DND-41 (cell line): ENCODE measurements at regions not wholly inside any gene's neighbourhood (a gene's known extent, or its start where the extent isn't known, plus 50 kb on each side); places are given as distances from the start of the nearest gene placed in this dataset.

ENCODE experiments used
- EZH2 ChIP-seq: IDR thresholded peaks from 3 replicates; pipeline ENCODE4 v1.6.1; 2012; ENCODE audit warnings: borderline replicate concordance, low read depth, mild to moderate bottlenecking, moderate library complexity, low read length, inconsistent platforms; ENCODE audit not compliant: severe bottlenecking
- TF ChIP-seq, protein P1 (sequence below): IDR thresholded peaks from 2 replicates; pipeline ENCODE4 v1.5.1; 2012; ENCODE audit warnings: borderline replicate concordance, low read length, moderate library complexity, mild to moderate bottlenecking; ENCODE audit not compliant: poor library complexity, severe bottlenecking; ENCODE audit errors: extremely low read depth

DNA sequence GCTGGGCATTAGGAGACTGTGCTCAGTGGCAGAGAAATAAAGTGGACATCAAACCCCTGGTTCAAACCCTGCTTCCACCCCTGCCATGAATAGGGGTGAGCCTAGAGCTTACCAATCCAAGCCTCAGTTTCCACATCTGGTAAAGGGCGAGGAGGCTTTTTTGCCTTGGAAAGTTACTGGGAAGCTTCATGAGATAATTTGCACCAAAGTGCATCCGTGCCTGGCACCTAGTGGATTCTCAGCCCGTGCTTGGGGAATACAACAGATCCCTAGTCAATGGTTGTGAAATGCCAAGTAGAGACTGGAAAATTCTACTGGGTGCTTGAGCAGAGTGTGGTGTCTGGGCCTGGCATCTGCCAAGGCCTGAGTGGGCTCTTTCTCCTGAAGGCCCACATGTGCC, 158.7 kb upstream of the ZMIZ1 start:
- TF ChIP-seq, protein P1, sequence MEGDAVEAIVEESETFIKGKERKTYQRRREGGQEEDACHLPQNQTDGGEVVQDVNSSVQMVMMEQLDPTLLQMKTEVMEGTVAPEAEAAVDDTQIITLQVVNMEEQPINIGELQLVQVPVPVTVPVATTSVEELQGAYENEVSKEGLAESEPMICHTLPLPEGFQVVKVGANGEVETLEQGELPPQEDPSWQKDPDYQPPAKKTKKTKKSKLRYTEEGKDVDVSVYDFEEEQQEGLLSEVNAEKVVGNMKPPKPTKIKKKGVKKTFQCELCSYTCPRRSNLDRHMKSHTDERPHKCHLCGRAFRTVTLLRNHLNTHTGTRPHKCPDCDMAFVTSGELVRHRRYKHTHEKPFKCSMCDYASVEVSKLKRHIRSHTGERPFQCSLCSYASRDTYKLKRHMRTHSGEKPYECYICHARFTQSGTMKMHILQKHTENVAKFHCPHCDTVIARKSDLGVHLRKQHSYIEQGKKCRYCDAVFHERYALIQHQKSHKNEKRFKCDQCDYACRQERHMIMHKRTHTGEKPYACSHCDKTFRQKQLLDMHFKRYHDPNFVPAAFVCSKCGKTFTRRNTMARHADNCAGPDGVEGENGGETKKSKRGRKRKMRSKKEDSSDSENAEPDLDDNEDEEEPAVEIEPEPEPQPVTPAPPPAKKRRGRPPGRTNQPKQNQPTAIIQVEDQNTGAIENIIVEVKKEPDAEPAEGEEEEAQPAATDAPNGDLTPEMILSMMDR, result no peak
- no peak for TF ChIP-seq EZH2
